Lower lobe of right lung (tissue), 2 donors: ENCODE measurements at regions not wholly inside any gene's neighbourhood (a gene's known extent, or its start where the extent isn't known, plus 50 kb on each side); places are given as distances from the start of the nearest gene placed in this dataset.

Experiments
- ATAC-seq, 2 donors: fragments of 200-7000 bp; cut with Tn5 transposase; one replicate each; pipeline ENCODE4 v1.9.1; 2020 to 2022; ENCODE audit warnings: mild to moderate bottlenecking in 2 of 2, moderate library complexity in 2 of 2
- DNase-seq: peaks from one replicate; pipeline ENCODE4 v3.0.0-alpha.2; 2020
- H3K27ac ChIP-seq: fragments of 200-600 bp; one replicate; pipeline ENCODE4 v1.8.0; 2022
- H3K27me3 ChIP-seq: fragments of 200-600 bp; one replicate; pipeline ENCODE4 v1.8.0; 2022; ENCODE audit warnings: low read depth
- H3K36me3 ChIP-seq: fragments of 200-600 bp; one replicate; pipeline ENCODE4 v1.8.0; 2022; ENCODE audit warnings: mild to moderate bottlenecking
- H3K4me1 ChIP-seq: fragments of 200-600 bp; one replicate; pipeline ENCODE4 v1.8.0; 2022
- H3K4me3 ChIP-seq: fragments of 200-600 bp; one replicate; pipeline ENCODE4 v1.8.0; 2022; ENCODE audit warnings: mild to moderate bottlenecking
- H3K9me3 ChIP-seq: fragments of 200-600 bp; one replicate; pipeline ENCODE4 v1.8.0; 2022
- CTCF ChIP-seq: fragments of 200-600 bp; IDR thresholded peaks from one replicate; pipeline ENCODE4 v1.8.0; 2022; ENCODE audit warnings: antibody characterized with exemption, mild to moderate bottlenecking
- intact Hi-C: fragments of 100-400 bp; cut with DNase I; formaldehyde crosslinking; loops from one replicate; pipeline ENCODE4 v1.11.0; 2022
- donor health status: DM: no; HTN: yes; CAD: no; lungs with severe emphysema.

GRCh38 chr12:105569886-105570285 is 239.4 kb downstream of the C12orf75 start:
- Histone ChIP-seq H3K9me3 (no peaks in the 10 kb centered on the region), H3K27ac (no peak overlapping the region), H3K4me1 (no peaks in the 10 kb centered on the region), H3K36me3 (no peaks in the 10 kb centered on the region), H3K4me3 (no peak overlapping the region), H3K27me3 (no peaks in the 10 kb centered on the region)
- intact Hi-C loops: no loop called here
- no peak for ATAC-seq
- DNase-seq: no peak
- no peak for TF ChIP-seq CTCF

- Histone ChIP-seq H3K27me3 (no peaks in the 10 kb centered on the region), H3K9me3 (no peaks in the 10 kb centered on the region), H3K27ac (no peak overlapping the region), H3K36me3 (no peaks in the 10 kb centered on the region), H3K4me1 (no peaks in the 10 kb centered on the region), H3K4me3 (no peak overlapping the region)
- DNase-seq: no peak
- intact Hi-C loops: no loop called here
- TF ChIP-seq CTCF: no peak
- ATAC-seq: no peak
Measured at GRCh38 chr12:105570944-105571343, 240.5 kb downstream of the C12orf75 start.

GRCh38 chr12:105573574-105573973 is 243.1 kb downstream of the C12orf75 start:
- no peak for DNase-seq
- no peaks in the 10 kb centered on the region for H3K27me3 ChIP-seq
- H3K36me3 ChIP-seq: no peaks in the 10 kb centered on the region
- intact Hi-C loops: no loop called here
- no peaks in the 10 kb centered on the region for H3K4me1 ChIP-seq
- H3K27ac ChIP-seq: no peak overlapping the region
- ATAC-seq: no peak
- H3K4me3 ChIP-seq: no peak overlapping the region
- no peak for TF ChIP-seq CTCF
- no peaks in the 10 kb centered on the region for H3K9me3 ChIP-seq

- DNase-seq (no peak), ATAC-seq (no peak)
- no peaks in the 10 kb centered on the region for H3K9me3 ChIP-seq
- TF ChIP-seq CTCF: no peak
- no peaks in the 10 kb centered on the region for H3K4me1 ChIP-seq
- intact Hi-C loops: no loop called here
- no peaks in the 10 kb centered on the region for H3K27me3 ChIP-seq
- H3K27ac ChIP-seq: no peak overlapping the region
- no peak overlapping the region for H3K4me3 ChIP-seq
- H3K36me3 ChIP-seq: no peaks in the 10 kb centered on the region
Measured at GRCh38 chr12:105574056-105574715, 243.7 kb downstream of the C12orf75 start.

- no peak for TF ChIP-seq CTCF
- Histone ChIP-seq H3K27me3 (no peaks in the 10 kb centered on the region), H3K36me3 (no peaks in the 10 kb centered on the region), H3K9me3 (no peaks in the 10 kb centered on the region), H3K4me3 (no peak overlapping the region), H3K27ac (no peak overlapping the region), H3K4me1 (peaks cover 2% of the 10 kb centered on the region)
- intact Hi-C loops: no loop called here
- ATAC-seq: no peak
- DNase-seq: no peak
Measured at GRCh38 chr12:105575235-105575634, 244.7 kb downstream of the C12orf75 start.
